Tibial nerve (tissue), 4 donors: ENCODE measurements at regions not wholly inside any gene's neighbourhood (a gene's known extent, or its start where the extent isn't known, plus 50 kb on each side); places are given as distances from the start of the nearest gene placed in this dataset.

ENCODE experiments used
- CTCF ChIP-seq, 5 experiments: fragments of 200-600 bp in 3 of 5; fragments of 450-650 bp in 2 of 5; sonication (generic) in 3 of 5; IDR thresholded peaks; one replicate each; pipeline ENCODE4 v1.5.1; 2016 to 2019; ENCODE audit warnings: antibody characterized with exemption in 5 of 5, mild to moderate bottlenecking in 3 of 5, moderate library complexity in 2 of 5
- EP300 ChIP-seq, 2 donors: sonication (generic); formaldehyde crosslinking; IDR thresholded peaks; one replicate each; pipeline ENCODE4 v1.6.1; 2017; ENCODE audit warnings: antibody characterized with exemption in 2 of 2, mild to moderate bottlenecking in 1 of 2
- POLR2A ChIP-seq, 2 donors: fragments of 450-650 bp; IDR thresholded peaks; one replicate each; pipeline ENCODE4 v1.6.1; 2017; ENCODE audit warnings: antibody characterized with exemption in 2 of 2, mild to moderate bottlenecking in 2 of 2, moderate library complexity in 2 of 2

DNA sequence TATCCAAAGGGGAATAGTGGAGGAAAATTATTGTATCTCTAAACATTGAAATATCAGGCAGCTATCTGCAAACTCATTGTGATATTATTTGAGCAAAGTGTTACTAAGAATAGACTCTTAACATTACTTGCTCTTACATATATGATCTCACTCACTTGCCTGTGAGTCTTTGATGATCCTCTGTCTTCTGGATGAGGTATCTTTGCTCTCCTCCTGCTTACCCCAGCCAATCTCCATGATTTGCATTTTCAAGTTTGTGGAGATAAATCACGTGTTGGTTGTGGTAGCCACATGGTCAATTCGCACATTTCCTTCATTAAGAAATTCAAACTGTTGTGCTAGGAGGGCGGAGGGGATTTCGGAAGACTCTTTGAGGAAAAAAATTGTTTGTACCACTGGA lies 169.9 kb upstream of the S100G start:
- no peak for TF ChIP-seq CTCF (IDR thresholded peaks at IDR 0.05)
- no peak for TF ChIP-seq POLR2A (IDR thresholded peaks at IDR 0.05)
- TF ChIP-seq EP300 (IDR thresholded peaks at IDR 0.05): no peak
